ENCODE measurements at regions not wholly inside any gene's neighbourhood (a gene's known extent, or its start where the extent isn't known, plus 50 kb on each side); places are given as distances from the start of the nearest gene placed in this dataset.

DNA sequence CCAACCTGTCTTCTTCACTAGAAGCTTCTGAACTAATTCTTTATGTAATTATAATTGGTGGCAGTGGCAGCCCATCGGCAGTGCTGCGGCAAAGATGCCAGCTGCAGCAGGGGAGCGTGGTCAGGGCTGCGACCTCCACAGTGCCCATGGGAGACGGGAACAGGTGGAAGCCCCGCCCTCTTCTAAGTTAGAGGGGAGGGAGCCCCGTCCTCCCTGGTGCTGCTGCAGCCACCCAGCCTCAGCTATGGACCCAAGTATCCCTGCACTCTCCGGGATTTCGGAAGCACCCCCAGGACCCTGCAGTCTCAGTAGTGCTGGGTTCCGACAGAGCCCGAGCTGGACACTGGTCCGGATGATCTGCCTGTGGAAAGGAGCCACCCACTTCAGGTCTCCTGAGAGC, 117.0 kb upstream of the MBL2 start:
- no peaks in the 10 kb centered on the region for H3K27me3 ChIP-seq
- no peak for DNase-seq (ENCODE audit: extremely low spot score in 2 of 2)
- no peaks in the 10 kb centered on the region for H3K36me3 ChIP-seq
- H3K9me3 ChIP-seq: no peaks in the 10 kb centered on the region
- TF ChIP-seq POLR2A (IDR thresholded peaks at IDR 0.05) (no peak), POLR2AphosphoS5 (IDR thresholded peaks at IDR 0.05; ENCODE audit: insufficient read depth in 1 of 2, low read depth in 1 of 2) (no peak), CTCF (IDR thresholded peaks at IDR 0.05) (no peak)
- H3K27ac ChIP-seq: no peak overlapping the region
- H3K4me1 ChIP-seq: no peaks in the 10 kb centered on the region
- H3K4me3 ChIP-seq: no peak overlapping the region
- intact Hi-C loops (cut with DNase I): no loop called here

- intact Hi-C loops (cut with DNase I): no loop called here
- Histone ChIP-seq H3K4me3 (no peak overlapping the region), H3K36me3 (no peaks in the 10 kb centered on the region), H3K4me1 (no peaks in the 10 kb centered on the region), H3K27ac (no peak overlapping the region), H3K27me3 (no peaks in the 10 kb centered on the region), H3K9me3 (no peaks in the 10 kb centered on the region)
- no peak for DNase-seq (ENCODE audit: extremely low spot score in 2 of 2)
- TF ChIP-seq POLR2AphosphoS5 (IDR thresholded peaks at IDR 0.05; ENCODE audit: insufficient read depth in 1 of 2, low read depth in 1 of 2) (no peak), CTCF (IDR thresholded peaks at IDR 0.05) (peak; percentile 22 to 38 (median 29))
Observed at GRCh38 chr10:52883996-52884871, 111.7 kb upstream of the MBL2 start.

DNA sequence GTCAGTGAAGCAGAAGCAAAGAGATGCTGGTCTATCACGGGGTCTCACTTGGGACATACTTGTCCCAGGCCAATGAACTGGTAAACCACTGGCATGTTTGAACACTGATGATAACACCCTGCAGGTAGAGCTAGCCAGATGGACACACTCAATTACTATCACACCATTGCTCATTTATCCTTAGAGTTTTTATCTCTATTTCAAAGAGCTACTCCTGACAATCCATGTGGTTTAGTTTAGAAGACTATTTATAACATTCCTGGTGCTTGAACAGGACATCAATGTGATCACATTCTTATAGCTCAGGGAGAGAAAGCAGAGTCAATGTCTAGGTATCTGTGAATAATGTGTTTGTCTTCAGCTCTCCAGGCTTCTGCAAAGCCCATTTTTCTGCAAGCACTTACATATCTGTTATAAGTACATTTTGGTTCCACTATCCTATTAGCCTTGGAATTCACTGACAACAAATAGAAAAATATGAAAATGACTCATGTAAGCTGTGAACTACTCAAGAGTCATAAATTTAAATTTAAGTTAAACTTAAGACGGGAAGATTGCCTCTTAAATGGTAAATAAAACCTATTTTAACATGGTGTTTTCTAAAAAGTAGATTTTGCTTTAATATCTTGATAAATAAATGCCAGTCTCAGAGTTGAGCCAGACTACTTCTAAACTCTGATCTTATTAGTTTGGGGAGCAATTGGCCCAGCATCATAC, 106.7 kb upstream of the MBL2 start:
- Histone ChIP-seq H3K4me3 (no peak overlapping the region), H3K36me3 (no peaks in the 10 kb centered on the region), H3K9me3 (no peaks in the 10 kb centered on the region), H3K27me3 (no peaks in the 10 kb centered on the region), H3K27ac (no peak overlapping the region), H3K4me1 (no peaks in the 10 kb centered on the region)
- TF ChIP-seq POLR2A (IDR thresholded peaks at IDR 0.05): no peak
- TF ChIP-seq CTCF (IDR thresholded peaks at IDR 0.05): no peak
- TF ChIP-seq POLR2AphosphoS5 (IDR thresholded peaks at IDR 0.05; ENCODE audit: insufficient read depth in 1 of 2, low read depth in 1 of 2): no peak
- intact Hi-C loops (cut with DNase I): no loop called here
- no peak for DNase-seq (ENCODE audit: extremely low spot score in 2 of 2)

DNA sequence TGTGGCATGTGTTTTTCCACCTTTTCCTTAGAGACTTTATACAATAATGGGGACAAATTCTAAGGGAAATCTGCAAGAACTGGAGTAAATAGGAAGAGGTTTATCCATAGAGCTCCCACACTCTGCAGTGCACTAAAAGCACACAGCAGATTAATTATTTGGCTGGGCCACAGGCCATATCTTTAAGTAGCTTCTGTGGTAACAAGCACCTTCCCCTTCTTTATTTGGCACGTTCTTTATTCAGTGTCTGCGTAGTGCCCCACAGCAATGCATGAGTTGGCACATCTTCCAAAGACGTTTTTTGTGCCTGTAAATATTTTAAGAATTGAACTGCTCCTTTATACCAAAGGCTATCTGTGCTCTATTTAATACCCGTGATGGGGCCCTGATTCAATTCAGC, 104.9 kb upstream of the MBL2 start:
- no peak overlapping the region for H3K27ac ChIP-seq
- H3K4me1 ChIP-seq: no peaks in the 10 kb centered on the region
- no peaks in the 10 kb centered on the region for H3K9me3 ChIP-seq
- no peak for DNase-seq (ENCODE audit: extremely low spot score in 2 of 2)
- no peaks in the 10 kb centered on the region for H3K36me3 ChIP-seq
- no peaks in the 10 kb centered on the region for H3K27me3 ChIP-seq
- intact Hi-C loops (cut with DNase I): no loop called here
- H3K4me3 ChIP-seq: no peak overlapping the region
- TF ChIP-seq POLR2A (IDR thresholded peaks at IDR 0.05) (no peak), POLR2AphosphoS5 (IDR thresholded peaks at IDR 0.05; ENCODE audit: insufficient read depth in 1 of 2, low read depth in 1 of 2) (no peak), CTCF (IDR thresholded peaks at IDR 0.05) (no peak)

DNA sequence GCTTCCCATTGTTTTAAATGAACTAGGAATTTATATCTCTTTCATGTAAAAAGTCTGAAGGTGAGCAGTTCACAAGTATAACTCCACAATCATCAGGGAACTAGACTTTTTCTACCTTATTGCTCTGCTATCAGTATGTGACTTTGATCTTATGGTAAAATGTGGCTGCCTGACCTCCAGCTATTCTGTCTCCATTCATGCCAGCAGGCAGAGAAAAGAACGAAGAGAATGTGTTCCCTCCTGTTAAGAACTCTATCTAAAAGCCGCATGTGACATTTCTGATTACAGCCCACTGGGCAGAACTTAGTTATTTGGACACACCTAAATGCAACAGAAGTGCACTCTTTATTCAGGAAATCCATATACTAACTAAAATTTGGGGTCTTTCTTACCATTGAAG, 102.8 kb upstream of the MBL2 start:
- no peaks in the 10 kb centered on the region for H3K9me3 ChIP-seq
- H3K27ac ChIP-seq: no peak overlapping the region
- TF ChIP-seq POLR2AphosphoS5 (IDR thresholded peaks at IDR 0.05; ENCODE audit: insufficient read depth in 1 of 2, low read depth in 1 of 2): no peak
- TF ChIP-seq CTCF (IDR thresholded peaks at IDR 0.05): no peak
- no peak for TF ChIP-seq POLR2A (IDR thresholded peaks at IDR 0.05)
- no peaks in the 10 kb centered on the region for H3K27me3 ChIP-seq
- no peak overlapping the region for H3K4me3 ChIP-seq
- no peaks in the 10 kb centered on the region for H3K4me1 ChIP-seq
- DNase-seq (ENCODE audit: extremely low spot score in 2 of 2): no peak
- intact Hi-C loops (cut with DNase I): no loop called here
- no peaks in the 10 kb centered on the region for H3K36me3 ChIP-seq
